Endodermal cell (in vitro differentiated cells): ENCODE measurements at regions not wholly inside any gene's neighbourhood (a gene's known extent, or its start where the extent isn't known, plus 50 kb on each side); places are given as distances from the start of the nearest gene placed in this dataset.

Experiments
- DNase-seq: peaks from one replicate; pipeline ENCODE4 v3.0.0-alpha.2; 2017
- H3K27ac ChIP-seq: 2 replicates; pipeline ENCODE4 v1.5.1; 2013; ENCODE audit warnings: mild to moderate bottlenecking, low read depth, low read length, moderate library complexity
- H3K27me3 ChIP-seq: 2 replicates; pipeline ENCODE4 v1.6.1; 2013; ENCODE audit warnings: mild to moderate bottlenecking, low read length, moderate library complexity; ENCODE audit not compliant: insufficient read depth, control insufficient read depth, poor library complexity, severe bottlenecking
- H3K36me3 ChIP-seq: 2 replicates; pipeline ENCODE4 v1.7.0; 2013; ENCODE audit warnings: mild to moderate bottlenecking, low read length, moderate library complexity; ENCODE audit not compliant: control insufficient read depth, insufficient read depth
- H3K4me1 ChIP-seq: one replicate; pipeline ENCODE4 v1.7.0; 2013; ENCODE audit warnings: low read length; ENCODE audit not compliant: control insufficient read depth, insufficient read depth
- H3K4me3 ChIP-seq: 2 replicates; pipeline ENCODE4 v1.5.1; 2013; ENCODE audit warnings: mild to moderate bottlenecking, low read length, moderate library complexity
- H3K9ac ChIP-seq: 2 replicates; pipeline ENCODE4 v1.6.1; 2013; ENCODE audit warnings: mild to moderate bottlenecking, low read length, moderate library complexity; ENCODE audit not compliant: poor library complexity, severe bottlenecking; ENCODE audit errors: extremely low read depth
- H3K9me3 ChIP-seq: 2 replicates; pipeline ENCODE4 v1.6.1; 2013; ENCODE audit warnings: mild to moderate bottlenecking, low read length, moderate library complexity; ENCODE audit not compliant: control insufficient read depth
- H3K27ac Mint-ChIP-seq: 2 replicates; pipeline ENCODE4 v1.8.0; 2020; ENCODE audit warnings: mixed read lengths
- H3K27me3 Mint-ChIP-seq: 2 replicates; pipeline ENCODE4 v1.8.0; 2021; ENCODE audit warnings: mild to moderate bottlenecking, mixed read lengths; ENCODE audit not compliant: insufficient read depth
- H3K36me3 Mint-ChIP-seq: 2 replicates; pipeline ENCODE4 v1.8.0; 2020; ENCODE audit warnings: low read depth, mixed read lengths
- H3K4me1 Mint-ChIP-seq: 2 replicates; pipeline ENCODE4 v1.8.0; 2020; ENCODE audit warnings: mixed read lengths
- H3K4me3 Mint-ChIP-seq: 2 replicates; pipeline ENCODE4 v1.8.0; 2020; ENCODE audit warnings: mild to moderate bottlenecking, moderate library complexity, mixed read lengths
- H3K9me3 Mint-ChIP-seq: 2 replicates; pipeline ENCODE4 v1.8.0; 2020; ENCODE audit warnings: mild to moderate bottlenecking, mixed read lengths
- WGBS, 2 experiments: methylation state at CpG; one replicate each; pipeline versions ENCODE4 v1.1.5 to v1.1.7; 2013; ENCODE audit warnings: missing lambda C conversion rate in 2 of 2, mixed read lengths in 1 of 2; ENCODE audit not compliant: insufficient coverage in 1 of 2, insufficient read length in 1 of 2; 5-methylcytosine and 5-hydroxymethylcytosine counted together
- TF ChIP-seq, protein P1 (sequence below): fragments of 200-600 bp; sonication (generic); conservative IDR thresholded peaks from 2 replicates; pipeline ENCODE4 v1.5.0; 2021; ENCODE audit warnings: antibody characterized with exemption, mild to moderate bottlenecking

DNA sequence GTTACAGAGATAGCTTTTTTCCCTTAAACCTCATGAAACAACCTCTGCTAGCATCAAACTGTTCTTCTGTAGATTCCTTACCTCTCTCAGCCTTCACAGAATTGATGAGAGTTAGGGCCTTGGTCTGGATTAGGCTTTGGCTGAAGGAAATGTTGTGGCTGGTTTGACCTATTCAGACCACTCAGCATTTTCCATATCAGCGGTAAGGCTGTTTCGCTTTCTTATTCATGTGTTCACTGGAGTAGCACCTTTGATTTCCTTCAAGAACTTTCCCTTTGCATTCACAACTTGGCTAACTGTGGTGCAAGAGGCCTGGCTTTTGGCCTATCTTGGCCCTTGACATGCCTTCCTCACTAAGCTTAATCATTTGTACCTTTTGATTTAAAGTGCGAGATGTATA lies 50.7 kb upstream of the NRXN3 start:
- Mint-ChIP-seq H3K27ac (no peak overlapping the region), H3K27me3 (no peaks in the 10 kb centered on the region)
- WGBS, 2 experiments: 93 to 96% methylated on average over 2 to 3 of the region's 3 CpGs

More for the DNA sequence above, 50.7 kb upstream of the NRXN3 start:
- Mint-ChIP-seq H3K36me3 (no peaks in the 10 kb centered on the region), H3K9me3 (peaks cover 3% of the 10 kb centered on the region), H3K4me3 (no peak overlapping the region), H3K4me1 (no peaks in the 10 kb centered on the region)
- Histone ChIP-seq H3K4me1 (no peaks in the 10 kb centered on the region), H3K4me3 (no peak overlapping the region), H3K27me3 (no peaks in the 10 kb centered on the region), H3K9ac (no peak overlapping the region), H3K27ac (no peak overlapping the region), H3K9me3 (no peaks in the 10 kb centered on the region), H3K36me3 (no peaks in the 10 kb centered on the region)
- TF ChIP-seq, protein P1, sequence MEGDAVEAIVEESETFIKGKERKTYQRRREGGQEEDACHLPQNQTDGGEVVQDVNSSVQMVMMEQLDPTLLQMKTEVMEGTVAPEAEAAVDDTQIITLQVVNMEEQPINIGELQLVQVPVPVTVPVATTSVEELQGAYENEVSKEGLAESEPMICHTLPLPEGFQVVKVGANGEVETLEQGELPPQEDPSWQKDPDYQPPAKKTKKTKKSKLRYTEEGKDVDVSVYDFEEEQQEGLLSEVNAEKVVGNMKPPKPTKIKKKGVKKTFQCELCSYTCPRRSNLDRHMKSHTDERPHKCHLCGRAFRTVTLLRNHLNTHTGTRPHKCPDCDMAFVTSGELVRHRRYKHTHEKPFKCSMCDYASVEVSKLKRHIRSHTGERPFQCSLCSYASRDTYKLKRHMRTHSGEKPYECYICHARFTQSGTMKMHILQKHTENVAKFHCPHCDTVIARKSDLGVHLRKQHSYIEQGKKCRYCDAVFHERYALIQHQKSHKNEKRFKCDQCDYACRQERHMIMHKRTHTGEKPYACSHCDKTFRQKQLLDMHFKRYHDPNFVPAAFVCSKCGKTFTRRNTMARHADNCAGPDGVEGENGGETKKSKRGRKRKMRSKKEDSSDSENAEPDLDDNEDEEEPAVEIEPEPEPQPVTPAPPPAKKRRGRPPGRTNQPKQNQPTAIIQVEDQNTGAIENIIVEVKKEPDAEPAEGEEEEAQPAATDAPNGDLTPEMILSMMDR: no peak
- no peak for DNase-seq
